Central memory CD4-positive, alpha-beta T cell (primary cell): ENCODE measurements at regions not wholly inside any gene's neighbourhood (a gene's known extent, or its start where the extent isn't known, plus 50 kb on each side); places are given as distances from the start of the nearest gene placed in this dataset.

Experiments used
- DNase-seq: peaks from one replicate; pipeline ENCODE4 v3.0.0; 2022

- DNase-seq = no peak
Measured at GRCh38 chr3:110576960-110577359, 494.7 kb upstream of the NECTIN3 start.

GRCh38 chr3:110577854-110578253 is 493.8 kb upstream of the NECTIN3 start:
- no peak for DNase-seq

- DNase-seq = no peak
Measured at GRCh38 chr3:110579840-110580550, 491.6 kb upstream of the NECTIN3 start.

GRCh38 chr3:110583373-110583935 is 488.2 kb upstream of the NECTIN3 start:
- no peak for DNase-seq

- no peak for DNase-seq
Measured at GRCh38 chr3:110588906-110589305, 482.7 kb upstream of the NECTIN3 start.

GRCh38 chr3:110589341-110589740 is 482.3 kb upstream of the NECTIN3 start:
- DNase-seq = no peak

GRCh38 chr3:110593749-110594148 is 477.9 kb upstream of the NECTIN3 start:
- no peak for DNase-seq

GRCh38 chr3:110598847-110599490 is 472.6 kb upstream of the NECTIN3 start:
- DNase-seq = no peak

GRCh38 chr3:110608566-110608965 is 463.1 kb upstream of the NECTIN3 start:
- DNase-seq = no peak

GRCh38 chr3:110612045-110612444 is 459.6 kb upstream of the NECTIN3 start:
- no peak for DNase-seq

- DNase-seq = no peak
Measured at GRCh38 chr3:110614186-110614585, 457.4 kb upstream of the NECTIN3 start.

- DNase-seq = no peak
Measured at GRCh38 chr3:110615454-110615853, 456.2 kb upstream of the NECTIN3 start.

GRCh38 chr3:110618512-110619226 is 452.9 kb upstream of the NECTIN3 start:
- no peak for DNase-seq

GRCh38 chr3:110620118-110620517 is 451.5 kb upstream of the NECTIN3 start:
- no peak for DNase-seq

GRCh38 chr3:110623571-110623970 is 448.0 kb upstream of the NECTIN3 start:
- DNase-seq = no peak

- DNase-seq = no peak
Measured at GRCh38 chr3:110624576-110624975, 447.0 kb upstream of the NECTIN3 start.

GRCh38 chr3:110625201-110625747 is 446.3 kb upstream of the NECTIN3 start:
- DNase-seq = no peak

GRCh38 chr3:110626652-110627111 is 444.9 kb upstream of the NECTIN3 start:
- DNase-seq = peak; percentile 9

GRCh38 chr3:110628650-110629301 is 442.8 kb upstream of the NECTIN3 start:
- DNase-seq = no peak

- DNase-seq = no peak
Measured at GRCh38 chr3:110629917-110630316, 441.7 kb upstream of the NECTIN3 start.

- no peak for DNase-seq
Measured at GRCh38 chr3:110644203-110644602, 427.4 kb upstream of the NECTIN3 start.

GRCh38 chr3:110646055-110646454 is 425.6 kb upstream of the NECTIN3 start:
- DNase-seq = no peak

- no peak for DNase-seq
Measured at GRCh38 chr3:110646496-110646895, 425.1 kb upstream of the NECTIN3 start.
